HepG2 (cell line): ENCODE measurements at regions not wholly inside any gene's neighbourhood (a gene's known extent, or its start where the extent isn't known, plus 50 kb on each side); places are given as distances from the start of the nearest gene placed in this dataset.

Source experiments
- ATAC-seq: fragments of 200-7000 bp; cut with Tn5 transposase; 3 replicates; pipeline ENCODE4 v1.9.1; 2020; ENCODE audit warnings: mild to moderate bottlenecking, moderate library complexity
- BruUV-seq: library from RNA; stranded (reverse); fragments of 400-500 nt; replicated peaks from 2 replicates; lab custom pipeline; 2021; lab: Mats Ljungman, UMichigan
- CTCF ChIA-PET: fragments of 300-600 bp; formaldehyde crosslinking; extraction: SDS; loops from one replicate; lab custom pipeline; 2021; ENCODE audit warnings: low total read pairs, inconsistent platforms, low intra/inter-chr PET ratio; lab: Yijun Ruan, JAX
- POLR2A ChIA-PET: fragments of 350-600 bp; sonication (Branson Sonifier 250); formaldehyde crosslinking; loops from one replicate; lab custom pipeline; 2020; ENCODE audit warnings: antibody characterized with exemption, inconsistent platforms; lab: Yijun Ruan, JAX
- DNase-seq: peaks from one replicate; pipeline ENCODE4 v3.0.0-alpha.2; 2015; ENCODE audit warnings: low spot score
- FAIRE-seq: peaks from 3 replicates; lab custom pipeline; 2011; peaks lifted over from hg19 to GRCh38; lab: Jason Lieb, UNC
- H2AFZ ChIP-seq: one replicate; pipeline ENCODE4 v1.6.1; 2011; ENCODE audit warnings: low read length, inconsistent platforms
- H3K27ac ChIP-seq: fragments of 300-600 bp; 3 replicates; pipeline ENCODE4 v1.8.0; 2011; ENCODE audit warnings: mixed run types, mild to moderate bottlenecking, mixed read lengths, low read length, inconsistent platforms; ENCODE audit not compliant: insufficient read depth; ENCODE audit errors: extremely low read length
- H3K27me3 ChIP-seq, 2 experiments: fragments of 200-600 bp in 1 of 2; 2 replicates in 1 of 2; 3 replicates in 1 of 2; pipeline versions ENCODE4 v1.6.0 to v1.8.0; 2011; ENCODE audit warnings: low read length in 2 of 2, mild to moderate bottlenecking in 2 of 2, moderate library complexity in 2 of 2, inconsistent platforms in 1 of 2; ENCODE audit not compliant: insufficient read depth in 2 of 2, control insufficient read depth in 1 of 2
- H3K36me3 ChIP-seq, 2 experiments: fragments of 200-600 bp in 1 of 2; replicated peaks in 1 of 2; 2 replicates in 1 of 2; 3 replicates in 1 of 2; pipeline versions ENCODE4 v1.5.1 to v1.8.0; 2011; ENCODE audit warnings: low read length in 2 of 2, inconsistent platforms in 1 of 2; ENCODE audit not compliant: insufficient read depth in 2 of 2, control insufficient read depth in 1 of 2
- H3K4me1 ChIP-seq: 2 replicates; pipeline ENCODE4 v1.5.1; 2012; ENCODE audit warnings: low read length, inconsistent platforms; ENCODE audit not compliant: insufficient read depth
- H3K4me2 ChIP-seq: 2 replicates; pipeline ENCODE4 v1.6.0; 2011; ENCODE audit warnings: low read depth, low read length, inconsistent platforms
- H3K4me3 ChIP-seq, 3 experiments: fragments of 200-600 bp in 1 of 3; sonication (generic), shearing (Covaris generic) in 1 of 3; replicated peaks in 1 of 3; 2 replicates each; pipeline ENCODE4 v1.5.1; 2011 to 2016; ENCODE audit warnings: low read length in 3 of 3, inconsistent platforms in 2 of 3, low read depth in 2 of 3, mild to moderate bottlenecking in 2 of 3, control low read depth in 1 of 3, mixed read lengths in 1 of 3; ENCODE audit not compliant: insufficient read depth in 1 of 3
- H3K79me2 ChIP-seq: one replicate; pipeline ENCODE4 v1.6.1; 2011; ENCODE audit warnings: low read length, inconsistent platforms; ENCODE audit not compliant: insufficient read depth
- H3K9ac ChIP-seq: 2 replicates; pipeline ENCODE4 v1.6.0; 2011; ENCODE audit warnings: mild to moderate bottlenecking, low read depth, low read length, inconsistent platforms; ENCODE audit not compliant: insufficient read depth
- H3K9me3 ChIP-seq: 2 replicates; pipeline ENCODE4 v1.5.1; 2012; ENCODE audit warnings: mild to moderate bottlenecking, low read length
- H4K20me1 ChIP-seq: 2 replicates; pipeline ENCODE4 v1.6.0; 2011; ENCODE audit warnings: inconsistent platforms, mild to moderate bottlenecking, low read length, moderate library complexity; ENCODE audit not compliant: insufficient read depth
- FOXO1 ChIP-seq: sonication (generic); formaldehyde crosslinking; IDR thresholded peaks from 2 replicates; pipeline ENCODE4 v1.4.0; 2020; ENCODE audit warnings: missing genetic modification reagents
- KLF6 ChIP-seq: IDR thresholded peaks from 2 replicates; pipeline ENCODE4 v1.8.0; 2016; ENCODE audit warnings: missing biosample characterization, missing genetic modification reagents
- MZF1 ChIP-seq: sonication (generic); formaldehyde crosslinking; IDR thresholded peaks from 2 replicates; pipeline ENCODE4 v1.8.1; 2023; ENCODE audit warnings: mild to moderate bottlenecking, missing genetic modification reagents, borderline replicate concordance
- RAD51 ChIP-seq: fragments of 450-650 bp; IDR thresholded peaks from 2 replicates; pipeline ENCODE4 v1.6.1; 2016; ENCODE audit warnings: borderline replicate concordance
- SYNCRIP ChIP-seq: fragments of 200-400 bp; formaldehyde crosslinking; IDR thresholded peaks from 2 replicates; pipeline ENCODE4 v1.6.1; 2018; ENCODE audit warnings: mild to moderate bottlenecking, low read depth, low read length; ENCODE audit not compliant: insufficient read depth
- ZNF138 ChIP-seq: sonication (generic); formaldehyde crosslinking; IDR thresholded peaks from 2 replicates; pipeline ENCODE4 v1.5.0; 2020; ENCODE audit warnings: mild to moderate bottlenecking, low read depth, missing genetic modification reagents
- ZNF558 ChIP-seq: sonication (generic); formaldehyde crosslinking; IDR thresholded peaks from 2 replicates; pipeline ENCODE4 v1.9.0; 2022; ENCODE audit warnings: mild to moderate bottlenecking, missing genetic modification reagents, borderline replicate concordance
- ZNF577 ChIP-seq: sonication (generic); formaldehyde crosslinking; IDR thresholded peaks from 2 replicates; pipeline ENCODE4 v1.4.0; 2020; ENCODE audit warnings: mild to moderate bottlenecking, low read depth, missing genetic modification reagents, borderline replicate concordance
- ZNF878 ChIP-seq: sonication (generic); formaldehyde crosslinking; IDR thresholded peaks from 2 replicates; pipeline ENCODE4 v1.8.1; 2023; ENCODE audit warnings: mild to moderate bottlenecking, missing genetic modification reagents, moderate library complexity
- ZSCAN12 ChIP-seq: sonication (generic); formaldehyde crosslinking; IDR thresholded peaks from 2 replicates; pipeline ENCODE4 v1.9.0; 2021; ENCODE audit warnings: mild to moderate bottlenecking, missing genetic modification reagents
- WGBS: methylation state at CpG from one replicate; pipeline ENCODE4 v1.1.6; 2017; ENCODE audit warnings: low lambda C conversion rate; 5-methylcytosine and 5-hydroxymethylcytosine counted together
- in situ Hi-C: cut with HindIII; loops from 2 replicates; pipeline ENCODE4 v1.10.0; 2017; ENCODE audit warnings: low pct_unique_long_range_greater_than_20kb; ENCODE audit not compliant: extremely low pct_ligation_motif_present
- intact Hi-C: fragments of 100-400 bp; cut with micrococcal nuclease; formaldehyde crosslinking; loops from one replicate; pipeline ENCODE4 v1.10.0; 2022; ENCODE audit not compliant: unreplicated experiment
- TF ChIP-seq, protein P1 (sequence below), 2 experiments: fragments of 450-650 bp in 1 of 2; sonication (generic) in 1 of 2; formaldehyde crosslinking; IDR thresholded peaks; 2 replicates each; pipeline versions ENCODE4 v1.5.0 to v1.8.0; 2020 to 2022; ENCODE audit warnings: mild to moderate bottlenecking in 1 of 2, missing genetic modification reagents in 1 of 2
- TF ChIP-seq, protein P2 (sequence below): sonication (generic); formaldehyde crosslinking; conservative IDR thresholded peaks from 2 replicates; pipeline ENCODE4 v1.8.0; 2022; ENCODE audit warnings: mild to moderate bottlenecking, moderate library complexity, missing genetic modification reagents
- TF ChIP-seq, protein P3 (sequence below): sonication (generic); formaldehyde crosslinking; IDR thresholded peaks from 2 replicates; pipeline ENCODE4 v1.4.0; 2020; ENCODE audit warnings: missing genetic modification reagents, mild to moderate bottlenecking, borderline replicate concordance
- TF ChIP-seq, protein P4 (sequence below): sonication (generic); formaldehyde crosslinking; IDR thresholded peaks from 2 replicates; pipeline ENCODE4 v1.4.0; 2020; ENCODE audit warnings: low read depth, mild to moderate bottlenecking, missing genetic modification reagents

DNA sequence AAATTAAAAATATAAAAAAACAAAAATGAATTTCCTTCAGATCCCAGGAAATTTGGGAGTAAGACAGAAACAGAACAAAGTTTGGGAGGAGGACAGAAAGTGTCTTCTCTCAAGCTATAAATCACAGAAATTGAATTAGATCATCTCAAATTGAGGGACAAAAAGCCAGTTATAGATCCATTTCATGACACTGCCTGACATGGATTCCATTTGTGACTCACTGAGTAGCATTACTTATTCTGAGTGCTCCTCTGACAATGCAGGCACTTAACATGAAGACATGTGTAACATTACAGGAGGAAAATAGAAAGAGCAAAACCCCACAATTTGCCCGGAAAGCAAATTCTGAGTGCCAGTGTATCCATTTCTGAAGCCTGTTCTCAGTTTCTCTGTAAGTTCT is 63.9 kb upstream of the CREB1 start:
- no TSS peak for BruUV-seq
- Histone ChIP-seq H3K79me2 (no peaks in the 10 kb centered on the region), H3K9ac (no peak overlapping the region), H3K4me3 (no peak overlapping the region), H2AFZ (no peak overlapping the region), H3K36me3 (no peaks in the 10 kb centered on the region), H3K27ac (no peak overlapping the region), H3K4me1 (no peaks in the 10 kb centered on the region), H3K9me3 (no peaks in the 10 kb centered on the region), H3K27me3 (no peaks in the 10 kb centered on the region), H4K20me1 (no peaks in the 10 kb centered on the region), H3K4me2 (no peak overlapping the region)
- POLR2A ChIA-PET = no interaction called here
- intact Hi-C loops (no loop called here), in situ Hi-C loops (no loop called here)
- no peak for FAIRE-seq
- no peak for DNase-seq
- no peak for ATAC-seq
- 80% methylated on average over 1 of the region's 1 CpG for WGBS
- TF ChIP-seq ZNF878 = no peak
- no peak for TF ChIP-seq ZNF138 (CRISPR knock-in tag)
- TF ChIP-seq SYNCRIP = no peak
- no peak for TF ChIP-seq RAD51
- TF ChIP-seq KLF6 = no peak
- no peak for TF ChIP-seq MZF1 (CRISPR knock-in tag)
- no peak for TF ChIP-seq FOXO1 (CRISPR knock-in tag)
- no peak for TF ChIP-seq ZNF577 (CRISPR knock-in tag)
- TF ChIP-seq, protein P1, sequence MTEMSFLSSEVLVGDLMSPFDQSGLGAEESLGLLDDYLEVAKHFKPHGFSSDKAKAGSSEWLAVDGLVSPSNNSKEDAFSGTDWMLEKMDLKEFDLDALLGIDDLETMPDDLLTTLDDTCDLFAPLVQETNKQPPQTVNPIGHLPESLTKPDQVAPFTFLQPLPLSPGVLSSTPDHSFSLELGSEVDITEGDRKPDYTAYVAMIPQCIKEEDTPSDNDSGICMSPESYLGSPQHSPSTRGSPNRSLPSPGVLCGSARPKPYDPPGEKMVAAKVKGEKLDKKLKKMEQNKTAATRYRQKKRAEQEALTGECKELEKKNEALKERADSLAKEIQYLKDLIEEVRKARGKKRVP (CRISPR knock-in tag; IDR thresholded peaks at IDR 0.05) = no peak
- TF ChIP-seq, protein P2, sequence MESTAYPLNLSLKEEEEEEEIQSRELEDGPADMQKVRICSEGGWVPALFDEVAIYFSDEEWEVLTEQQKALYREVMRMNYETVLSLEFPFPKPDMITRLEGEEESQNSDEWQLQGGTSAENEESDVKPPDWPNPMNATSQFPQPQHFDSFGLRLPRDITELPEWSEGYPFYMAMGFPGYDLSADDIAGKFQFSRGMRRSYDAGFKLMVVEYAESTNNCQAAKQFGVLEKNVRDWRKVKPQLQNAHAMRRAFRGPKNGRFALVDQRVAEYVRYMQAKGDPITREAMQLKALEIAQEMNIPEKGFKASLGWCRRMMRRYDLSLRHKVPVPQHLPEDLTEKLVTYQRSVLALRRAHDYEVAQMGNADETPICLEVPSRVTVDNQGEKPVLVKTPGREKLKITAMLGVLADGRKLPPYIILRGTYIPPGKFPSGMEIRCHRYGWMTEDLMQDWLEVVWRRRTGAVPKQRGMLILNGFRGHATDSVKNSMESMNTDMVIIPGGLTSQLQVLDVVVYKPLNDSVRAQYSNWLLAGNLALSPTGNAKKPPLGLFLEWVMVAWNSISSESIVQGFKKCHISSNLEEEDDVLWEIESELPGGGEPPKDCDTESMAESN (CRISPR knock-in tag) = no peak
- TF ChIP-seq, protein P3, sequence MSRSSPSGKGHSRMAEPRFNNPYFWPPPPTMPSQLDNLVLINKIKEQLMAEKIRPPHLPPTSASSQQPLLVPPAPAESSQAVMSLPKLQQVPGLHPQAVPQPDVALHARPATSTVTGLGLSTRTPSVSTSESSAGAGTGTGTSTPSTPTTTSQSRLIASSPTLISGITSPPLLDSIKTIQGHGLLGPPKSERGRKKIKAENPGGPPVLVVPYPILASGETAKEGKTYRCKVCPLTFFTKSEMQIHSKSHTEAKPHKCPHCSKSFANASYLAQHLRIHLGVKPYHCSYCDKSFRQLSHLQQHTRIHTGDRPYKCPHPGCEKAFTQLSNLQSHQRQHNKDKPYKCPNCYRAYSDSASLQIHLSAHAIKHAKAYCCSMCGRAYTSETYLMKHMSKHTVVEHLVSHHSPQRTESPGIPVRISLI (CRISPR knock-in tag) = no peak
- TF ChIP-seq ZSCAN12 (CRISPR knock-in tag) = no peak
- TF ChIP-seq ZNF558 (CRISPR knock-in tag) = no peak
- TF ChIP-seq, protein P4, sequence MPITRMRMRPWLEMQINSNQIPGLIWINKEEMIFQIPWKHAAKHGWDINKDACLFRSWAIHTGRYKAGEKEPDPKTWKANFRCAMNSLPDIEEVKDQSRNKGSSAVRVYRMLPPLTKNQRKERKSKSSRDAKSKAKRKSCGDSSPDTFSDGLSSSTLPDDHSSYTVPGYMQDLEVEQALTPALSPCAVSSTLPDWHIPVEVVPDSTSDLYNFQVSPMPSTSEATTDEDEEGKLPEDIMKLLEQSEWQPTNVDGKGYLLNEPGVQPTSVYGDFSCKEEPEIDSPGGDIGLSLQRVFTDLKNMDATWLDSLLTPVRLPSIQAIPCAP (CRISPR knock-in tag) = no peak
- CTCF ChIA-PET = no interaction called here
